Fibroblast of mammary gland (primary cell): ENCODE measurements at regions not wholly inside any gene's neighbourhood (a gene's known extent, or its start where the extent isn't known, plus 50 kb on each side); places are given as distances from the start of the nearest gene placed in this dataset.

ENCODE experiments used
- DNase-seq: peaks from one replicate; pipeline ENCODE4 v3.0.0-alpha.2; 2010; ENCODE audit warnings: low read depth
- H3K4me3 ChIP-seq: 2 replicates; pipeline ENCODE4 v1.5.1; 2011; ENCODE audit warnings: low read depth, mild to moderate bottlenecking, low read length, moderate library complexity; ENCODE audit not compliant: control insufficient read depth
- TF ChIP-seq, protein P1 (sequence below): conservative IDR thresholded peaks from 2 replicates; pipeline ENCODE4 v1.5.1; 2011; ENCODE audit warnings: low read depth, low read length, inconsistent platforms; ENCODE audit not compliant: control insufficient read depth, insufficient read depth

GRCh38 chr11:119560961-119561360 lies 138.0 kb upstream of the THY1 start:
- H3K4me3 ChIP-seq: no peak overlapping the region
- TF ChIP-seq, protein P1, sequence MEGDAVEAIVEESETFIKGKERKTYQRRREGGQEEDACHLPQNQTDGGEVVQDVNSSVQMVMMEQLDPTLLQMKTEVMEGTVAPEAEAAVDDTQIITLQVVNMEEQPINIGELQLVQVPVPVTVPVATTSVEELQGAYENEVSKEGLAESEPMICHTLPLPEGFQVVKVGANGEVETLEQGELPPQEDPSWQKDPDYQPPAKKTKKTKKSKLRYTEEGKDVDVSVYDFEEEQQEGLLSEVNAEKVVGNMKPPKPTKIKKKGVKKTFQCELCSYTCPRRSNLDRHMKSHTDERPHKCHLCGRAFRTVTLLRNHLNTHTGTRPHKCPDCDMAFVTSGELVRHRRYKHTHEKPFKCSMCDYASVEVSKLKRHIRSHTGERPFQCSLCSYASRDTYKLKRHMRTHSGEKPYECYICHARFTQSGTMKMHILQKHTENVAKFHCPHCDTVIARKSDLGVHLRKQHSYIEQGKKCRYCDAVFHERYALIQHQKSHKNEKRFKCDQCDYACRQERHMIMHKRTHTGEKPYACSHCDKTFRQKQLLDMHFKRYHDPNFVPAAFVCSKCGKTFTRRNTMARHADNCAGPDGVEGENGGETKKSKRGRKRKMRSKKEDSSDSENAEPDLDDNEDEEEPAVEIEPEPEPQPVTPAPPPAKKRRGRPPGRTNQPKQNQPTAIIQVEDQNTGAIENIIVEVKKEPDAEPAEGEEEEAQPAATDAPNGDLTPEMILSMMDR: no peak
- no peak for DNase-seq

DNA sequence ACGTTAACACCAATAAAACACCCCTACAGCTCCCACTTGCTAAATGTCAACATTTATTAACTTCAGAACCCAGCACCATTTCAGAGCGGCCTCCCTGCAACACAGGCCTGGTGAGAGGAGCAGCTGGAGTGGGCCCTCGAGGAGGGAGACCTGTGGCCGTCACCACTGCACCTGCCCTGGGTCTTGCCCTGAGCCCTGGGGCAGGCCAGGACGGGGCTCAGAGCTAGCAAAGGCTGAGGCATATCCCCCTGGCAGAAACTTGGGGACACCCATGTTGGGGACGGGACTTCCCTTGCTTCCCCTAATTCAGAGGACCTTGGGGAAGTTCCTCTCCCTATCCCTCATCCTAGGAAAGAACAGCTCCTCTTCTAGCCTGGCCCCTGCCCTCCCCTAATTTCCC lies 137.3 kb upstream of the THY1 start:
- TF ChIP-seq, protein P1: no peak
- DNase-seq: no peak
- no peak overlapping the region for H3K4me3 ChIP-seq

GRCh38 chr11:119552106-119552485 lies 129.1 kb upstream of the THY1 start:
- no peak for DNase-seq
- TF ChIP-seq, protein P1: no peak
- no peak overlapping the region for H3K4me3 ChIP-seq

DNA sequence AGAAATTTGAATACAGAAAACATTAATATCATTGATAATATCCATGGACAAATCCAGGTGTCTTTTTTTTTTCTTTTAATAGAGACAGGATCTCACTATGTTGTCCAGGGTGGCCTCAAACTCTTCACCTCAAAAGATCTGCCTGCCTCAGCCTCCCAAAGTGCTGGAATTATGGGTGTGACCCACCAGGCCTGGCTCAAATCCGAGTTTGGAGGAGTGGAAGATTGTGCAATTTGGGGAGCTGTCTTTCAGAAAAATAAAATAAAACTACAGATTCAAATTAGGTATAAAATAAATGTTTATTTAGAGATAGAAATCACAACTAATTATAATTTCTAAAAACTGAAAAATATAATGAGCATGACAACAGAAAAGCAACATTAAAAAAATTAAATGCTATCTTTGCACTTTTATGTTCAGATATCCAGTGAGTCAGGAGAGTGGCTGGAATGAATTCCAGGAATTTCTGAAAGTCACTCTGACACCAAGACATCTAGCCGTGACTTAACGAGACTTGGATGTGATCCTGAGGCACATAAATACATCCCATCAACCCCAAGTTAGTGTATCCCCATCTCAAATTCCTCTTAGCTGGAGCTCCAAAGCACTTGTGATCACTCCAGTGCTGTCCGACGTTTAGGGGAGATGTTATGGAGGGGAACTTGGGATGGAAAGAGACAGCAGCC lies 128.6 kb upstream of the THY1 start:
- TF ChIP-seq, protein P1: no peak
- no peak overlapping the region for H3K4me3 ChIP-seq
- DNase-seq: no peak

GRCh38 chr11:119550053-119550752 lies 127.2 kb upstream of the THY1 start:
- no peak overlapping the region for H3K4me3 ChIP-seq
- peak; percentile 5 for DNase-seq
- TF ChIP-seq, protein P1: no peak

DNA sequence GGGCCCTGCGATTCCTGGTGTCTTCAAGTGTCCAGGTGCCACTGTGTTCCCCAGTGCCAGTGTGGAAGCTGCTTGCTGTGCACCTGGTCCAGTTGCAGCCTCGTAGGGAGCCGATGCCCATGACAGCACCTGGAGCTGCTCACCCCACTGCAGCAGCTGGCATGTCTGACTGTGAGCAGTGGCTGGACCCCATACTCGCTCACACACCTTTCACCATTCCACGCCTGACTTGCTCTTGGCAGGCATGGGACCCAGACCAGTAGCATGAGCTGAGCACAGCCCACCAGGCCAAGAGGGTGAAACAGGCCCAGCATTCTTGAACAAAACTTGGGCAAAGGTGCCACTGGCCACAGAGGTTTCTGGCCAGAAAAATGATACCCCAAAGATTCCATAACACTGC lies 124.5 kb upstream of the THY1 start:
- no peak for DNase-seq
- TF ChIP-seq, protein P1: no peak
- no peak overlapping the region for H3K4me3 ChIP-seq
